Right forelimb (tissue), 1 donor: ENCODE measurements at regions not wholly inside any gene's neighbourhood (a gene's known extent, or its start where the extent isn't known, plus 50 kb on each side); places are given as distances from the start of the nearest gene placed in this dataset.

Experiments
- DNase-seq: peaks from one replicate; pipeline ENCODE4 v3.0.0-alpha.2; 2018

- no peak for DNase-seq
These were observed 760.1 kb downstream of the RPS29 start for GRCh38 chr14:48826058-48826457.

- DNase-seq, result no peak
These were observed 771.6 kb downstream of the RPS29 start for GRCh38 chr14:48814562-48814961.

GRCh38 chr14:48805315-48805714, 780.9 kb downstream of the RPS29 start:
- DNase-seq, result no peak

DNA sequence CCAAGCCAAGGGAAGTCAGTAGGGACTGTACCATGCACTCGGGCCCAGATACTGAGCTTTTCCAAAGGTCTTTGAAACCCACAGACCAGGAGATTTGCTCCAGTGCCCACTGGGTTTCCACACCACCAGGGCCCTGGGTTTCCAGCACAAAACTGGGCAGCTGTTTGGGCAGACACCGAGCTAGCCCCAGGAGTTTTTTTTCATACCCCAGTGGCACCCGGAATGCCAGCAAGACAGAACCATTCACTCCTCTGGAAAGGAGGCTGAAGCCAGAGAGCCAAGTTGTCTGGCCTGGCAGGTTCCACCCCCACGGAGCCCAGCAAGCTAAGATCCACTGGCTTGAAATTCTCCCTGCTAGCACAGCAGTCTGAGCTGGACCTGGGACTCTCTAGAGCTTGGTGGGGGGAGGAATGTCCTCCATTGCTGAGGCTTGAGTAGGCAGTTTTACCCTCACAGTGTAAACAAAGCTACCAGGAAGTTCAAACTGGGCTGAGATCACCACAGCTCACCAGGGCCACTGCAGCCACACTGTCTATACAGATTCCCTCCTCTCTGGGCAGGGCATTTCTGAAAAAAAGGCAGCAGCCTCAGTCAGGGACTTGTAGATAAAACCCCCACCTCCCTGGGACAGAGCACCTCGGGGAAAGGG, 793.7 kb downstream of the RPS29 start:
- DNase-seq, result no peak

DNA sequence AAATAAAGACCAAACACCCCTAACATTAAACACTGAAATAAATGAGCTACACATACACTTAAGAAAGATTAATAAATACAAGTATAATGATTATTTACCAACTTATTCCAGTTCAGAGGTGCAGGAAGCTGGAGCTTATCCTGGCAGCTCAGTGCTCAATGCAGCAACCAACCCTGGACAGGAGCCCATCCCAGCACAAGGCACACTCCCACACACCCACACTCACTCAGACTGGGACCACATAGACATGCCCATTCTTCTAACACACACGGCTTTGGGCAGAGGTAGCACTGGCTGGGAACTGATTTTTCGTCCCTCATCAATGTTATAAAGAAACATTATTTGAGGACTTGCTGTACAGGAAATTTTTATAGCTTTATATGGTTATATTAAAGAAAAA, 797.4 kb downstream of the RPS29 start:
- no peak for DNase-seq

DNA sequence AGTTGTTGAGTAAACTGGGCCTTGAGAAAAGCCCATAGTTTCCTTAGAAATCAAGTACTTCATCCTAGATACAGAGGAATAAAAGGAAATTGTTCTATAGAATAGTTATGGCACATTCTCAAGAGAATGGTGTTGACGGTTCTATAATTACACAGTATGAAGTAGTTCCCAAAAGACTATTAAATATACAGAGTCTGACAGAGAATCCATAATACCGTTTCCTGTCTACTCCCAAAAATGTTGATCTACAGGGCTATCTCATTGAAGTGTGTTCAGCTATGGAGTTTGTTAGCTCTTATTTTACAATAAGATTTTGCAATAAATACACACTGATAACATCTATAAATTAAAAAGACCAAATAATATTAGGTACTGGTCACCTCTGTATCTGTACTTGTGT, 799.7 kb downstream of the RPS29 start:
- no peak for DNase-seq

- DNase-seq, result no peak
These were observed 814.5 kb downstream of the RPS29 start for GRCh38 chr14:48771717-48772116.

- no peak for DNase-seq
These were observed 834.9 kb downstream of the RPS29 start for GRCh38 chr14:48751293-48751692.

DNA sequence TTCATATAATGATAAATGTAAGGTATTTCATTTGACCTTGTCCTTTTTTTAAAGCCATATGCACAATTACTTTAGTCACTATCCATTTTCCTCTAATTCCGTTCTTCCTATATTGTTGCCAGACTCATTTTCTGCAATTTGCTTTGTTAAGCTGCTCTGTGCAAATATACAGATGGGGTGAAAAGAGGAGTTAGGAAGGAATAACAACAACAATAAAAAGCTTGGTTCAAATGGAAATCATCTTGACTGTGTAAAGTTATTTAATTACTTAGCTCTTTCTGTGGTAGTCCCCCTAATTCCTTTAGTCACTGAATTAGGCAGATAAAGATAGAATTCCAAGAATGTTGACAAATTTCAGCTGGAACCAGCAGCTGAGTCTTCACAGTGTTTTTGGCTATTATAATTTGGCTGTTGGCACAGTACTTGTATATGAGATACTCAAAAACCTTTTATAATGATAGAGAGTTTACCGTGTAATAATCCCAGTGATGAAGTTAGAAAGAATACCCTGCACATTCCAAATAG, 838.0 kb downstream of the RPS29 start:
- DNase-seq, result no peak

- DNase-seq, result no peak
These were observed 838.6 kb downstream of the RPS29 start for GRCh38 chr14:48747561-48748089.

- DNase-seq, result no peak
These were observed 842.0 kb downstream of the RPS29 start for GRCh38 chr14:48744202-48744601.

DNA sequence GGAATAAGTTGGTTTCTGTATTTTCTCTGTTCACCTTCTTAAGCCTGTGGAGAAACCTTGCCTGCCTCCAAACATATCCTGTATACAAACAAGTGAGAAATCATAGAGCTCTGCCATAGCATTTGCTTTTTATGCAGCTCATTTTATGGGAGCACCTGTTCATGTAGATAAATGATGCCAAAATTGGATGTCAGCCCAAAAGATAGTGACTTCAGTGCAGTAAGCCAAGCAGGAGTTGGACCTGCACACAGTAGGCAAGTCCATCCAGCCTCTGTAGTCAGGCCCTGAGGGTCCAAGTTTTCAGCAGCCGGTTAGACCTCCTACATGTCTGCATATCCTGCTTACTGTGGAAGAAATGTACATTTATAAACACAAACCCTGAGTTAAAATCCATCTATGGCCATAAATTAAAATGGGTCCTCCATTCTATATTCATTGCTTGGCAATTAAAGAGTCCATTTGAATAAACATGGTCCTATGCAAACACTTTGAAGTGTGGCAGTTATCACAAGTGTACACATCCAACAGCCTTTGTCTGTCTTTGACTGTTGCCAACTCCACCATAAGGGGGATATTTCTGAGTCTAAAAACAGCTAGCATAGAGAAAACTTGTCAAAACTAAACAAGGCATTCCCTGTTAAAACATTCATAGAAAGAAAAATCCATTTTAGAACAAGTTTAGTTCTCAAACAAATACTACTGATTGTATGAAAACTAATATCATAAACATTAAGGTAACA, 847.8 kb downstream of the RPS29 start:
- no peak for DNase-seq

DNA sequence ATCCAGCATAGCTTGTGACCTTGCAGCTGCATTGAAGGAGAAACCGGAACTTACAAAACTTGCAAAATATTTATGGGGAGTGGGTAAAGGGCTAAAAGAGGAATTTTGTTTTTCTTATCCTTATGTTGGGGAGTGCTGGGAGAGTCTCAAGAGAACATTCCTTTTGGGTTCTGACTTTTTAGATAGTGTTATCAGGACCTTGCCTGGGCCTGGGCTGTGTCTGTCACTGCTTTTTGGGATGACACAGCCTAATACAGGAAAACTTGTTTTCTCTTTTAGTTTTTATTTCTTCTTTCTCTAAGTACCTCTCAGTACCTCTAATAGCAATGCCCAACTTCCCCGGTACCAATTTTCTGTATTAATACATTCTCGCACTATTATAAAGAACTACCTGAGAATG, 850.6 kb downstream of the RPS29 start:
- no peak for DNase-seq

GRCh38 chr14:48731260-48731659, 854.9 kb downstream of the RPS29 start:
- DNase-seq, result no peak

DNA sequence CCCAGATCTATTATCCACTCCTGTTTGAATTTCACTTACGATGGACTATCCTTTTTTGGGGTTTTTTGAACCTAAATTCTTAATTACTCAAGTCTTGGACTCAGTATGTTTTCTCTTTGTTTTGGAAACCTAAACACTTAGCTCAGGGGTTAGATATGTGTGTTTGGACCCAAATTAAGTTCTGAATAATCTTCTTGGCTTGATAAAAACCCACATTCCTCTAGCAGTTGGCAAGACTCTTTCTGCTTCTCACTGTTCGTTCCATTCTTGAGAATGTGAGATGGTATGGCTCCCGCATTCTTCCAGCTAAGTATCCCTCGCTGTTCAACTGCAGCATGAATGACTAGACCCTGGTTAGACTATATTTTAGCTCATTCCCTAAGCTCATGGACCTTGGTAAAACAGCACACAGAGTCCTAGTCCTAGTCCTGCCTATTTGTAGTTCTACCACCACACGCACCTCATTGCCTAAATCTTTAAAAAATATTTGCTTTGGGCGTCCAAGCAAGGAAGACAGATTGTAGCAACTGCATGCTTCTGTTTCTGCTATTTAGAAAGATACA, 860.0 kb downstream of the RPS29 start:
- DNase-seq, result no peak

GRCh38 chr14:48725051-48725734, 861.0 kb downstream of the RPS29 start:
- no peak for DNase-seq

GRCh38 chr14:48723841-48724495, 862.2 kb downstream of the RPS29 start:
- DNase-seq, result no peak

DNA sequence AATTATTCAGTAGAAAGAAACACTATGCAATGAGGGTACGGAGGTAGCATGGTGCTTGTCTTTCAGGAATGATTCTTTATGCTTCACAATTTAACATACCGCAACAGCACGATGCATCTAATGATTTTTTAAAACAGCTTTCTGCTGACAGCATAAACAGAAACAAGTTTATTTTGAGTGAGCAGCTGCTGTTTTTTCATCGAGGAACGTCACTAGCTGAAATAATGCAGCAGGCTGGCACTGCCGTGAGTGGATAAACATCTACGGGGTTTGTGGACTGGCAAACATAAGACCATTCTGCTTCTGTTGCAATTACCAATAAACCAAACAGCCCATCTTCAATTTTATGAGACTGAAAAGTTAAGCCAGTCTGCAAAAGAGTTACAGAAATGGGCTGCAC, 871.8 kb downstream of the RPS29 start:
- no peak for DNase-seq

DNA sequence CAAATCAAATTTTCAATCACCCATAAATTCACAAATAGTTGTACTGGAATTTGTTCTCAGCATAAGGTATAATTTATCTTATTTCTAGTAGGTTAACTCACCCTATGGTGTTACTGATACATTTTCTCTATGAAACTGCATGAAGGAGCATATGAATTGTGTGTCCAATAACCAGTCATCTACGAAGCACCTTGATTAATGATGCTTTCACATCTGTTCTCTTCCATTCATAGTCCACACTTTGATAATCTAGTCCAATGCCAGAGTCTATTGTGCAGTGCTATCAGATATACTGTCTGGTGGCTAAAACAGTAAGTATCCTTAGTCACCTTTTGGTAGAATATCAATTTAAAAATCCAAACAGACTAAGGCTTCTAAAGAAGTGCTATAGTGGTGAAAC, 876.0 kb downstream of the RPS29 start:
- DNase-seq, result no peak

DNA sequence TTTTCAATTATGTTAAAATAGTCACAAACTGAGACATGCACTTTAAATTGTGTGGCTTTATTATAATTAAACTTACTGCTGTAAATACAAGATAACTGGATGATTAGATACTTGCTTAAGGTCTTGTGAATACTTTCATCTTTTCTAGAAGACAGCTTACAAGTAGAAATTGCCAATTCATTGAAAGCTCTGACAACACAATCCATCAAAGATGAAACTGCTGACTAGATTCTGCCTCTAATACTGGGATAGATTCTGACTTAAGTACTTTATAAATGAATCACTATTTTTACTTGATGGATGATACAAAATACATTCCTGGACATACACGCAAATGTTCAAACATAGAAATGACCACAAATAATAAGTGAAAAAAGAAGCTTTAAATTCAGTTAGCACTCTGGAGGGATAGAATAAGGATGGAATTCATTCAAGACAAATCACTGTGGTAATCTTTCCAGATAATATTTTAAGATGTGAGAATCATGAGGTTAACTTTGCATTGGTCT, 876.8 kb downstream of the RPS29 start:
- no peak for DNase-seq

DNA sequence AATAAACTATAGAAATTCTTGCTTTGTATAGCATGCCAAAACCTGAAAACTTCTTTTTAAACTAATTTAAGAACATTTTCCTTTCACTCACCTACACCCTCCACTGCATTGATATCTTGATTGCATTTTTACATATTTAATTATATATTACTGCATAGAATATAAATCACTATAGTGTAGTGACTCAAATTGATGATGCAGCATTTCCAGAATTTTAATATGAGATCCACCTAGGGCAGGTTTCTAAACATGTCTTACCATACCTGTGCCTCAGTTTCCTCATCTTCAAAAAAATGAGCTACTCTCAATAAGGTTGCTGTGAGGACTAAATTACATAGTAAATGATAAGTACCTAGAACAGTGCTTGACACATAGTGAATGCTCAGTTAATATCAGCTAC, 881.5 kb downstream of the RPS29 start:
- no peak for DNase-seq

DNA sequence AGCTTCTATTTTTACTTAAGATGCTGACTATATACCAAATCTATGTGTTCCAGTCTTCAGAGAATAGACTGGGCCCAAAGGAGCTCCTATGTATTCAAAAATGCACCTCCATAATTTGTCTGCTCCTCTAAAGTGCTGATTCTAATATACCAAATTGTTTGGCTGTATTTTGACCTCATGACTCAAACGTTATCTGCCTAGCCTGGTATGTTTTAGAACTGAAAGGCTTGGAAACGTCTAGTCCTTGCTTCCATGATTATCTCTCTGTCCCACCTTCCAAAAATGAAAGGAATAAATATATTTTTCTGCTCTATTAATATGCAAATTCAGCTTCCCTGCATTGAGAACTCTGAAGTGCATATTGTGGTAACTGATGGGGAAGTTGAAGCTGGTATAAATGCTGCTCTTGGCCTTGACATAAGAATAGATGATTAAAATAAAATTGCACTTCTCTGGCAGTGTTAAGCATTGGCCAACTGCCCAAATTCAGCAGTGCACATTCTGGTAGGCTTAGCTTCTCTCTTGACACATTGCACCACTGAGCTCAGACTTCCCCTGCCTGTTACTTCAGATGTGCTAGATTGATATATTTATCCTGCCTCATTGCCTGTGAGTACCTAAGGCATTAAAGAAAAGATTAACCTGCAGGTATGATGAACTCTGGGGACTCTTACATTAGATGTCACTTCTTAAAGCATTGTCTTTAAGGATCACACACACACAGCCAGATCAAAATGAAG, 882.3 kb downstream of the RPS29 start:
- DNase-seq, result no peak
